Neural progenitor cell (in vitro differentiated cells): ENCODE measurements at regions not wholly inside any gene's neighbourhood (a gene's known extent, or its start where the extent isn't known, plus 50 kb on each side); places are given as distances from the start of the nearest gene placed in this dataset.

Experiments used
- DNase-seq: peaks from one replicate; pipeline ENCODE4 v3.0.0-alpha.2; 2016; ENCODE audit warnings: low spot score
- H2AFZ ChIP-seq: fragments of 200-600 bp; sonication (generic); replicated peaks from 2 replicates; pipeline ENCODE4 v1.6.1; 2016; ENCODE audit warnings: antibody characterized with exemption
- H3F3A ChIP-seq: fragments of 200-600 bp; sonication (generic); 2 replicates; pipeline ENCODE4 v1.6.1; 2016; ENCODE audit warnings: antibody characterized with exemption, low read depth
- H3K27ac ChIP-seq: fragments of 200-600 bp; sonication (generic); 2 replicates; pipeline ENCODE4 v1.5.1; 2016; ENCODE audit warnings: mild to moderate bottlenecking
- H3K27me3 ChIP-seq: fragments of 200-600 bp; sonication (generic); 2 replicates; pipeline ENCODE4 v1.6.1; 2016; ENCODE audit warnings: mild to moderate bottlenecking, moderate library complexity
- H3K36me3 ChIP-seq: fragments of 200-600 bp; sonication (generic); 2 replicates; pipeline ENCODE4 v1.5.1; 2016
- H3K4me1 ChIP-seq: fragments of 200-600 bp; sonication (generic); 2 replicates; pipeline ENCODE4 v1.6.1; 2016; ENCODE audit warnings: mixed run types
- H3K4me2 ChIP-seq: fragments of 200-600 bp; sonication (generic); 2 replicates; pipeline ENCODE4 v1.6.1; 2016
- H3K4me3 ChIP-seq: fragments of 200-600 bp; sonication (generic); 2 replicates; pipeline ENCODE4 v1.5.1; 2016
- H3K79me2 ChIP-seq: fragments of 200-600 bp; sonication (generic); 2 replicates; pipeline ENCODE4 v1.6.1; 2016; ENCODE audit warnings: low read depth
- H3K9ac ChIP-seq: fragments of 200-600 bp; sonication (generic); 2 replicates; pipeline ENCODE4 v1.6.1; 2016
- H3K9me3 ChIP-seq: fragments of 200-600 bp; sonication (generic); 2 replicates; pipeline ENCODE4 v1.5.1; 2016; ENCODE audit warnings: low read depth
- H4K20me1 ChIP-seq: fragments of 200-600 bp; sonication (generic); 2 replicates; pipeline ENCODE4 v1.6.1; 2016; ENCODE audit warnings: low read depth
- H3K27ac Mint-ChIP-seq: 3 replicates; pipeline ENCODE4 v1.8.0; 2021; ENCODE audit warnings: mixed read lengths
- H3K27me3 Mint-ChIP-seq: 2 replicates; pipeline ENCODE4 v1.8.0; 2022; ENCODE audit warnings: low read depth, mild to moderate bottlenecking, inconsistent platforms, moderate library complexity, mixed read lengths; ENCODE audit not compliant: insufficient read depth
- H3K36me3 Mint-ChIP-seq: 3 replicates; pipeline ENCODE4 v1.8.0; 2021; ENCODE audit warnings: mixed read lengths
- H3K4me1 Mint-ChIP-seq: 3 replicates; pipeline ENCODE4 v1.8.0; 2021; ENCODE audit warnings: mixed read lengths
- H3K4me3 Mint-ChIP-seq: 3 replicates; pipeline ENCODE4 v1.8.0; 2021; ENCODE audit warnings: mild to moderate bottlenecking, moderate library complexity, mixed read lengths
- H3K9me3 Mint-ChIP-seq: 3 replicates; pipeline ENCODE4 v1.8.0; 2020; ENCODE audit warnings: mixed read lengths
- EZH2 ChIP-seq: fragments of 200-600 bp; sonication (generic); IDR thresholded peaks from 2 replicates; pipeline ENCODE4 v1.6.1; 2017; ENCODE audit warnings: antibody characterized with exemption, mild to moderate bottlenecking, moderate library complexity
- EZH2phosphoT487 ChIP-seq: fragments of 200-600 bp; sonication (generic); IDR thresholded peaks from 2 replicates; pipeline ENCODE4 v1.6.1; 2017; ENCODE audit warnings: antibody characterized with exemption
- TF ChIP-seq, protein P1 (sequence below): fragments of 200-600 bp; sonication (generic); IDR thresholded peaks from 2 replicates; pipeline ENCODE4 v1.5.1; 2017; ENCODE audit warnings: antibody characterized with exemption, mild to moderate bottlenecking

DNA sequence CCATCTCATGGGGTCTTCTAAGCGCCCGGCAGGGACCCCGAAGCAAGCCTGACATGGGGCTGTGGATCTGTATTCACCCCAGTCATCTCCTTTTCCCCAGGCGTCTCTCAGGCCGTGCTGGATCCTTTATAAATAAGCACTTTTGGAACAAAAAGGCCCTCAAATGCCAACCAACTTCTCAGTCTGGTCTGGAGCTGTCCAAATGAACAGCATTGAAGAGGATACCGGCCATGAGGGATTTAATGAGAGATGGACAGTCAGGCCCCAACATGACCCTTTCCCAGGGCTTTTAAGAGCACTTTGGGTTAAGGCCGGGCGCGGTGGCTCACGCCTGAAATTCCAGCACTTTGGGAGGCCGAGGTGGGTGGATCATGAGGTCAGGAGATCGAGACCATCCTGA is 89.2 kb upstream of the SPATA12 start:
- H3K27me3 Mint-ChIP-seq = peaks cover 4% of the 10 kb centered on the region
- TF ChIP-seq EZH2 (no peak), EZH2phosphoT487 (no peak)
- TF ChIP-seq, protein P1, sequence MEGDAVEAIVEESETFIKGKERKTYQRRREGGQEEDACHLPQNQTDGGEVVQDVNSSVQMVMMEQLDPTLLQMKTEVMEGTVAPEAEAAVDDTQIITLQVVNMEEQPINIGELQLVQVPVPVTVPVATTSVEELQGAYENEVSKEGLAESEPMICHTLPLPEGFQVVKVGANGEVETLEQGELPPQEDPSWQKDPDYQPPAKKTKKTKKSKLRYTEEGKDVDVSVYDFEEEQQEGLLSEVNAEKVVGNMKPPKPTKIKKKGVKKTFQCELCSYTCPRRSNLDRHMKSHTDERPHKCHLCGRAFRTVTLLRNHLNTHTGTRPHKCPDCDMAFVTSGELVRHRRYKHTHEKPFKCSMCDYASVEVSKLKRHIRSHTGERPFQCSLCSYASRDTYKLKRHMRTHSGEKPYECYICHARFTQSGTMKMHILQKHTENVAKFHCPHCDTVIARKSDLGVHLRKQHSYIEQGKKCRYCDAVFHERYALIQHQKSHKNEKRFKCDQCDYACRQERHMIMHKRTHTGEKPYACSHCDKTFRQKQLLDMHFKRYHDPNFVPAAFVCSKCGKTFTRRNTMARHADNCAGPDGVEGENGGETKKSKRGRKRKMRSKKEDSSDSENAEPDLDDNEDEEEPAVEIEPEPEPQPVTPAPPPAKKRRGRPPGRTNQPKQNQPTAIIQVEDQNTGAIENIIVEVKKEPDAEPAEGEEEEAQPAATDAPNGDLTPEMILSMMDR = no peak
- Histone ChIP-seq H3F3A (peaks cover 10% of the 10 kb centered on the region), H3K36me3 (no peaks in the 10 kb centered on the region), H4K20me1 (no peaks in the 10 kb centered on the region), H3K4me1 (no peaks in the 10 kb centered on the region), H3K79me2 (no peaks in the 10 kb centered on the region), H3K9ac (no peak overlapping the region), H3K9me3 (no peaks in the 10 kb centered on the region), H3K27ac (no peak overlapping the region), H2AFZ (no peak overlapping the region), H3K27me3 (no peaks in the 10 kb centered on the region), H3K4me3 (no peak overlapping the region), H3K4me2 (no peak overlapping the region)
- no peak for DNase-seq
- no peaks in the 10 kb centered on the region for H3K36me3 Mint-ChIP-seq
- no peaks in the 10 kb centered on the region for H3K9me3 Mint-ChIP-seq
- no peak overlapping the region for H3K4me3 Mint-ChIP-seq
- H3K27ac Mint-ChIP-seq = no peak overlapping the region
- H3K4me1 Mint-ChIP-seq = peaks cover 6% of the 10 kb centered on the region

- no peaks in the 10 kb centered on the region for H3K27me3 ChIP-seq
- H2AFZ ChIP-seq = peak overlapping the region; percentile 5
- no peak overlapping the region for H3K27ac ChIP-seq
- H3K36me3 ChIP-seq = no peaks in the 10 kb centered on the region
- Mint-ChIP-seq H3K27me3 (peaks cover 4% of the 10 kb centered on the region), H3K36me3 (no peaks in the 10 kb centered on the region), H3K27ac (no peak overlapping the region), H3K4me1 (peaks cover 6% of the 10 kb centered on the region), H3K9me3 (no peaks in the 10 kb centered on the region), H3K4me3 (no peak overlapping the region)
- H4K20me1 ChIP-seq = no peaks in the 10 kb centered on the region
- no peaks in the 10 kb centered on the region for H3K4me1 ChIP-seq
- DNase-seq = no peak
- no peaks in the 10 kb centered on the region for H3K9me3 ChIP-seq
- H3K4me2 ChIP-seq = no peak overlapping the region
- TF ChIP-seq EZH2 = no peak
- TF ChIP-seq, protein P1 = no peak
- no peak for TF ChIP-seq EZH2phosphoT487
- H3K79me2 ChIP-seq = no peaks in the 10 kb centered on the region
- H3K9ac ChIP-seq = no peak overlapping the region
- H3K4me3 ChIP-seq = no peak overlapping the region
- peaks cover 10% of the 10 kb centered on the region for H3F3A ChIP-seq
Observed at GRCh38 chr3:56970461-56970879, 90.0 kb upstream of the SPATA12 start.

DNA sequence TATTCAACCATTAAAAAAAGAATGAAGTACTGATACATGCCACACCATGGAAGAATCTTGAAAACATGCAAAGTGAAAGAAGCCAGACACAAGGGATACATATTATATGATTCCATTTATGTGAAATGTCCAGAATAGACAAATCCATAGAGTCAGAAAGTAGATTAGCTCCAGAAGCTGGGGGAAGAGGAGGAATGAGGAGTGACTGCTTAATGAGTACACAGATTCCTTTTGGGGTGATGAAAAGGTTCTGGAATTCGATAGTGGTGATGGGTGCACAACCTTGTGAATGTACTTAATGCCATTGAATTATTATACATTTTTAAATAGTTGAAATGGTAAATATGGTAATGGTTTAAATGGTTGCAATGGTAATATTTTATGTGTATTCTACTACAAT is 90.6 kb upstream of the SPATA12 start:
- Mint-ChIP-seq H3K4me1 (peaks cover 5% of the 10 kb centered on the region), H3K9me3 (no peaks in the 10 kb centered on the region), H3K27me3 (peaks cover 4% of the 10 kb centered on the region), H3K36me3 (no peaks in the 10 kb centered on the region), H3K27ac (no peak overlapping the region), H3K4me3 (no peak overlapping the region)
- Histone ChIP-seq H3K4me3 (no peak overlapping the region), H3K4me1 (no peaks in the 10 kb centered on the region), H3K9me3 (no peaks in the 10 kb centered on the region), H3K4me2 (no peak overlapping the region), H3K36me3 (no peaks in the 10 kb centered on the region), H3K9ac (no peak overlapping the region), H3K79me2 (no peaks in the 10 kb centered on the region), H4K20me1 (no peaks in the 10 kb centered on the region), H2AFZ (no peak overlapping the region), H3K27ac (no peak overlapping the region), H3K27me3 (no peaks in the 10 kb centered on the region), H3F3A (peaks cover 10% of the 10 kb centered on the region)
- DNase-seq = no peak
- TF ChIP-seq EZH2phosphoT487 = no peak
- no peak for TF ChIP-seq EZH2
- TF ChIP-seq, protein P1 = no peak

GRCh38 chr3:56966509-56966908 is 94.0 kb upstream of the SPATA12 start:
- Histone ChIP-seq H3K27ac (no peak overlapping the region), H3K27me3 (no peaks in the 10 kb centered on the region), H3K9ac (no peak overlapping the region), H3F3A (peaks cover 10% of the 10 kb centered on the region), H3K36me3 (no peaks in the 10 kb centered on the region), H3K79me2 (no peaks in the 10 kb centered on the region), H3K4me3 (no peak overlapping the region), H4K20me1 (no peaks in the 10 kb centered on the region), H3K9me3 (no peaks in the 10 kb centered on the region), H3K4me2 (no peak overlapping the region), H3K4me1 (no peaks in the 10 kb centered on the region), H2AFZ (no peak overlapping the region)
- no peak for DNase-seq
- no peaks in the 10 kb centered on the region for H3K36me3 Mint-ChIP-seq
- H3K9me3 Mint-ChIP-seq = no peaks in the 10 kb centered on the region
- no peaks in the 10 kb centered on the region for H3K4me1 Mint-ChIP-seq
- H3K27ac Mint-ChIP-seq = no peak overlapping the region
- peaks cover 4% of the 10 kb centered on the region for H3K27me3 Mint-ChIP-seq
- H3K4me3 Mint-ChIP-seq = no peak overlapping the region
- no peak for TF ChIP-seq EZH2phosphoT487
- TF ChIP-seq EZH2 = no peak
- TF ChIP-seq, protein P1 = no peak
